HCT116 (cell line): ENCODE measurements at regions not wholly inside any gene's neighbourhood (a gene's known extent, or its start where the extent isn't known, plus 50 kb on each side); places are given as distances from the start of the nearest gene placed in this dataset.

Experiments
- ATAC-seq: fragments of 200-7000 bp; cut with Tn5 transposase; 2 replicates; pipeline ENCODE4 v1.9.1; 2020; ENCODE audit warnings: mild to moderate bottlenecking, moderate library complexity
- BruUV-seq: library from RNA; stranded (reverse); fragments of 400-500 nt; replicated peaks from 2 replicates; lab custom pipeline; 2021; lab: Mats Ljungman, UMichigan
- CTCF ChIA-PET: fragments of 300-600 bp; sonication (Branson Sonifier 250); formaldehyde crosslinking; loops from one replicate; lab custom pipeline; 2021; ENCODE audit warnings: antibody characterized with exemption; lab: Charles Lee
- POLR2A ChIA-PET: fragments of 300-600, 350-600 bp; sonication (Branson Sonifier 250); formaldehyde crosslinking; loops from one replicate; lab custom pipeline; 2021; ENCODE audit warnings: antibody characterized with exemption; lab: Charles Lee
- RAD21 ChIA-PET, 2 experiments: fragments of 300-600 bp; sonication (Branson Sonifier 250); formaldehyde crosslinking; loops; one replicate each; lab custom pipeline; 2023; ENCODE audit warnings: low total read pairs in 2 of 2; ENCODE audit not compliant: uncharacterized antibody in 2 of 2, unreplicated experiment in 2 of 2, low non-redundant PET in 1 of 2; lab: Charles Lee
- DNase-seq: peaks from one replicate; pipeline ENCODE4 v3.0.0-alpha.2; 2010; ENCODE audit warnings: low read depth, low spot score
- H2AFZ ChIP-seq: fragments of 200-600 bp; shearing (Covaris generic), sonication (generic); 2 replicates; pipeline ENCODE4 v1.6.1; 2017; ENCODE audit warnings: low read depth, mixed run types, mixed read lengths, antibody characterized with exemption, low read length; ENCODE audit not compliant: poor library complexity, severe bottlenecking
- H3K27ac ChIP-seq: 2 replicates; pipeline ENCODE4 v1.5.1; 2012; ENCODE audit warnings: low read depth, low read length
- H3K27me3 ChIP-seq: fragments of 200-600 bp; sonication (generic); 2 replicates; pipeline ENCODE4 v1.6.1; 2016; ENCODE audit warnings: mixed run types, low read length, mixed read lengths; ENCODE audit not compliant: insufficient read depth
- H3K36me3 ChIP-seq, 2 experiments: fragments of 200-500 bp in 1 of 2; fragments of 200-600 bp in 1 of 2; sonication (Bioruptor generic) in 1 of 2; sonication (generic) in 1 of 2; 2 replicates each; pipeline versions ENCODE4 v1.5.1 to v1.6.1; 2014 to 2016; ENCODE audit warnings: low read length in 2 of 2, inconsistent platforms in 1 of 2, mixed read lengths in 1 of 2, mixed run types in 1 of 2; ENCODE audit not compliant: insufficient read depth in 2 of 2, control insufficient read depth in 1 of 2
- H3K4me1 ChIP-seq, 2 experiments: fragments of 200-600 bp in 1 of 2; sonication (generic) in 1 of 2; 2 replicates each; pipeline versions ENCODE4 v1.5.1 to v1.6.1; 2012 to 2017; ENCODE audit warnings: low read length in 2 of 2, inconsistent platforms in 1 of 2, mild to moderate bottlenecking in 1 of 2, mixed read lengths in 1 of 2, mixed run types in 1 of 2, moderate library complexity in 1 of 2; ENCODE audit not compliant: insufficient read depth in 2 of 2, control insufficient read depth in 1 of 2
- H3K4me2 ChIP-seq: fragments of 200-600 bp; sonication (generic); 2 replicates; pipeline ENCODE4 v1.6.1; 2017; ENCODE audit warnings: mixed run types, low read length, mixed read lengths
- H3K4me3 ChIP-seq, 2 experiments: fragments of 200-600 bp in 1 of 2; sonication (generic) in 1 of 2; replicated peaks in 1 of 2; 2 replicates each; pipeline ENCODE4 v1.5.1; 2011 to 2016; ENCODE audit warnings: low read length in 2 of 2, control low read depth in 1 of 2, low read depth in 1 of 2, mild to moderate bottlenecking in 1 of 2, mixed read lengths in 1 of 2, mixed run types in 1 of 2
- H3K79me2 ChIP-seq: fragments of 200-600 bp; sonication (generic); 2 replicates; pipeline ENCODE4 v1.6.1; 2017; ENCODE audit warnings: mild to moderate bottlenecking, mixed run types, low read length, moderate library complexity, mixed read lengths; ENCODE audit not compliant: insufficient read depth
- H3K9ac ChIP-seq: fragments of 200-600 bp; sonication (generic); 2 replicates; pipeline ENCODE4 v1.6.1; 2016; ENCODE audit warnings: low read length, mixed read lengths
- H3K9me2 ChIP-seq: fragments of 200-600 bp; sonication (generic), shearing (Covaris generic); 2 replicates; pipeline ENCODE4 v1.6.1; 2017; ENCODE audit warnings: mixed run types, mild to moderate bottlenecking, moderate library complexity; ENCODE audit not compliant: insufficient read depth
- H3K9me3 ChIP-seq, 2 experiments: fragments of 200-500 bp in 1 of 2; fragments of 200-600 bp in 1 of 2; sonication (Bioruptor generic) in 1 of 2; sonication (generic) in 1 of 2; 2 replicates each; pipeline ENCODE4 v1.6.1; 2014 to 2017; ENCODE audit warnings: low read length in 2 of 2, mixed read lengths in 2 of 2, inconsistent platforms in 1 of 2, low read depth in 1 of 2, mild to moderate bottlenecking in 1 of 2, mixed run types in 1 of 2, moderate library complexity in 1 of 2; ENCODE audit not compliant: control insufficient read depth in 1 of 2, insufficient read depth in 1 of 2
- H4K20me1 ChIP-seq: fragments of 200-600 bp; sonication (generic), shearing (Covaris generic); 2 replicates; pipeline ENCODE4 v1.6.1; 2017; ENCODE audit warnings: mixed run types, mild to moderate bottlenecking, moderate library complexity; ENCODE audit not compliant: insufficient read depth
- ATF3 ChIP-seq: IDR thresholded peaks from 2 replicates; pipeline ENCODE4 v1.6.1; 2012
- FOSL1 ChIP-seq: IDR thresholded peaks from 2 replicates; pipeline ENCODE4 v1.6.1; 2012; ENCODE audit warnings: low read depth
- JUND ChIP-seq: IDR thresholded peaks from 2 replicates; pipeline ENCODE4 v1.6.1; 2012
- POLR2AphosphoS5 ChIP-seq: IDR thresholded peaks from 2 replicates; pipeline ENCODE4 v1.6.1; 2011; ENCODE audit warnings: mild to moderate bottlenecking, low read depth, low read length, moderate library complexity
- RAD21 ChIP-seq: IDR thresholded peaks from 2 replicates; pipeline ENCODE4 v1.6.1; 2012; ENCODE audit warnings: low read depth, mild to moderate bottlenecking
- REST ChIP-seq: IDR thresholded peaks from 2 replicates; pipeline ENCODE4 v1.6.1; 2012; ENCODE audit warnings: low read depth
- SP1 ChIP-seq: IDR thresholded peaks from 2 replicates; pipeline ENCODE4 v1.6.1; 2012; ENCODE audit warnings: low read depth
- SRF ChIP-seq: IDR thresholded peaks from 2 replicates; pipeline ENCODE4 v1.6.1; 2012; ENCODE audit warnings: low read depth
- TCF7L2 ChIP-seq: IDR thresholded peaks from 2 replicates; pipeline ENCODE4 v1.7.0; 2011; ENCODE audit warnings: borderline replicate concordance, inconsistent platforms; ENCODE audit not compliant: insufficient read depth, insufficient read length; ENCODE audit errors: extremely low read depth
- YY1 ChIP-seq: IDR thresholded peaks from 2 replicates; pipeline ENCODE4 v1.6.1; 2011; ENCODE audit warnings: low read length, low read depth, moderate library complexity, mild to moderate bottlenecking; ENCODE audit not compliant: insufficient replicate concordance; ENCODE audit errors: extremely low read depth
- ZFX ChIP-seq: fragments of 450-650 bp; IDR thresholded peaks from 2 replicates; pipeline ENCODE4 v1.6.1; 2017
- intact Hi-C: fragments of 100-400 bp; cut with micrococcal nuclease; formaldehyde crosslinking; loops from 2 replicates; pipeline ENCODE4 v1.10.0; 2022
- TF ChIP-seq, protein P1 (sequence below), 3 experiments: fragments of 200-600 bp in 1 of 3; sonication (generic) in 1 of 3; IDR thresholded peaks in 2 of 3; conservative IDR thresholded peaks in 1 of 3; 2 replicates each; pipeline ENCODE4 v1.5.1; 2012 to 2017; ENCODE audit warnings: low read depth in 2 of 3, low read length in 2 of 3, antibody characterized with exemption in 1 of 3, borderline replicate concordance in 1 of 3, control low read depth in 1 of 3, mild to moderate bottlenecking in 1 of 3, mixed read lengths in 1 of 3, mixed run types in 1 of 3, moderate library complexity in 1 of 3; ENCODE audit not compliant: insufficient read depth in 1 of 3
- TF ChIP-seq, protein P2 (sequence below): IDR thresholded peaks from 2 replicates; pipeline ENCODE4 v1.6.1; 2011; ENCODE audit warnings: mild to moderate bottlenecking, low read length, moderate library complexity; ENCODE audit not compliant: insufficient replicate concordance; ENCODE audit errors: extremely low read depth

DNA sequence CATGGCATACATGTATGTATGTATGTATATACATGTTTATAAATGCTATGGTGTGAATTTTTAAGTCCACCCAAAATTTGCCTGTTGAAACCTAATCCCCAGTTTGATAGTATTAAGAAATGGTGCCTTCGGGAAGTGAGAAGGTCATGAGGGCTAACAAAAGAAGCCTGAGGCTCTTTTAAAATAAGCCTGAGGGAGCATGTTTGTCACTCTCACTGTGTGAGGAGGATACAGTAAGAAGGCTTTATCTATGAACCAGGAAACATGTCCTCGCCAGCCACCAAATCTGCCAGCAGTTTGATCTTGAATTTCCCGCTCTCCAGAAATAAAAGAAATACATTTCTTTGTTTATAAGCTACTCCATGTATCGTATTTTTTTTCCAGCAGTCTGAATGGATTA, 163.0 kb upstream of the LINC00305 start (continued):
- no peak for TF ChIP-seq REST

DNA sequence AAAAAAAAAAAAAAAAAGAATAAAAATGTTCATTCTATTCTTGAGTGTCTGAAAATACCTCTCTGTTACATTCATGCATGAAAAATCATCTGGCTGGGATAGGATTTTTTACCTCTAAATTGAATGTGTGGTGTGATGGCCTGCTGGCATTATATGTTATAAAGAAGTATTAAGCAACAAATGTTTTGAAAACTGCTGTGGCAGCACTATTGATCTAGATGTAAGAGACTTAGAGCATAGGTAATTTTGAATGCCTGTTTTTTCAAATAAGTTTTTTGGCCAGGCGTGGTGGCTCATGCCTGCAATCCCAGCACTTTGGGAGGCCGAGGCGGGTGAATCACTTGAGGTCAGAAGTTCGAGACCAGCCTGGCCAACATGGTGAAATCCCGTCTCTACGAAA, 147.0 kb upstream of the LINC00305 start:
- H3K27ac ChIP-seq = no peak overlapping the region
- no peak overlapping the region for H3K4me2 ChIP-seq
- no peaks in the 10 kb centered on the region for H4K20me1 ChIP-seq
- H3K79me2 ChIP-seq = no peaks in the 10 kb centered on the region
- POLR2A ChIA-PET = no interaction called here
- ATAC-seq (no peak), DNase-seq (no peak)
- BruUV-seq = no TSS peak
- no peak overlapping the region for H3K9ac ChIP-seq
- no peak overlapping the region for H3K4me3 ChIP-seq
- no peaks in the 10 kb centered on the region for H3K4me1 ChIP-seq
- H3K9me3 ChIP-seq = peaks cover 6 to 14% of the 10 kb centered on the region in 2 experiments; a peak in 2 of 4 replicates
- CTCF ChIA-PET = no interaction called here
- intact Hi-C loops = no loop called here
- no peaks in the 10 kb centered on the region for H3K27me3 ChIP-seq
- H3K9me2 ChIP-seq = no peaks in the 10 kb centered on the region
- RAD21 ChIA-PET = no interaction called here
- H2AFZ ChIP-seq = no peak overlapping the region
- no peaks in the 10 kb centered on the region for H3K36me3 ChIP-seq
- TF ChIP-seq ATF3 = no peak
- no peak for TF ChIP-seq POLR2AphosphoS5
- no peak for TF ChIP-seq SP1
- no peak for TF ChIP-seq JUND
- TF ChIP-seq FOSL1 = no peak
- TF ChIP-seq, protein P1, sequence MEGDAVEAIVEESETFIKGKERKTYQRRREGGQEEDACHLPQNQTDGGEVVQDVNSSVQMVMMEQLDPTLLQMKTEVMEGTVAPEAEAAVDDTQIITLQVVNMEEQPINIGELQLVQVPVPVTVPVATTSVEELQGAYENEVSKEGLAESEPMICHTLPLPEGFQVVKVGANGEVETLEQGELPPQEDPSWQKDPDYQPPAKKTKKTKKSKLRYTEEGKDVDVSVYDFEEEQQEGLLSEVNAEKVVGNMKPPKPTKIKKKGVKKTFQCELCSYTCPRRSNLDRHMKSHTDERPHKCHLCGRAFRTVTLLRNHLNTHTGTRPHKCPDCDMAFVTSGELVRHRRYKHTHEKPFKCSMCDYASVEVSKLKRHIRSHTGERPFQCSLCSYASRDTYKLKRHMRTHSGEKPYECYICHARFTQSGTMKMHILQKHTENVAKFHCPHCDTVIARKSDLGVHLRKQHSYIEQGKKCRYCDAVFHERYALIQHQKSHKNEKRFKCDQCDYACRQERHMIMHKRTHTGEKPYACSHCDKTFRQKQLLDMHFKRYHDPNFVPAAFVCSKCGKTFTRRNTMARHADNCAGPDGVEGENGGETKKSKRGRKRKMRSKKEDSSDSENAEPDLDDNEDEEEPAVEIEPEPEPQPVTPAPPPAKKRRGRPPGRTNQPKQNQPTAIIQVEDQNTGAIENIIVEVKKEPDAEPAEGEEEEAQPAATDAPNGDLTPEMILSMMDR (IDR thresholded peaks at IDR 0.05 in 2 of 3, conservative IDR thresholded peaks at IDR 0.05 in 1 of 3; ENCODE audit: borderline replicate concordance in 1 of 3, insufficient read depth in 1 of 3, low read depth in 2 of 3, low read length in 2 of 3) = no peak
- no peak for TF ChIP-seq REST
- TF ChIP-seq ZFX = no peak
- TF ChIP-seq, protein P2, sequence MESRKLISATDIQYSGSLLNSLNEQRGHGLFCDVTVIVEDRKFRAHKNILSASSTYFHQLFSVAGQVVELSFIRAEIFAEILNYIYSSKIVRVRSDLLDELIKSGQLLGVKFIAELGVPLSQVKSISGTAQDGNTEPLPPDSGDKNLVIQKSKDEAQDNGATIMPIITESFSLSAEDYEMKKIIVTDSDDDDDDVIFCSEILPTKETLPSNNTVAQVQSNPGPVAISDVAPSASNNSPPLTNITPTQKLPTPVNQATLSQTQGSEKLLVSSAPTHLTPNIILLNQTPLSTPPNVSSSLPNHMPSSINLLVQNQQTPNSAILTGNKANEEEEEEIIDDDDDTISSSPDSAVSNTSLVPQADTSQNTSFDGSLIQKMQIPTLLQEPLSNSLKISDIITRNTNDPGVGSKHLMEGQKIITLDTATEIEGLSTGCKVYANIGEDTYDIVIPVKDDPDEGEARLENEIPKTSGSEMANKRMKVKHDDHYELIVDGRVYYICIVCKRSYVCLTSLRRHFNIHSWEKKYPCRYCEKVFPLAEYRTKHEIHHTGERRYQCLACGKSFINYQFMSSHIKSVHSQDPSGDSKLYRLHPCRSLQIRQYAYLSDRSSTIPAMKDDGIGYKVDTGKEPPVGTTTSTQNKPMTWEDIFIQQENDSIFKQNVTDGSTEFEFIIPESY = no peak
- TF ChIP-seq YY1 = no peak
- no peak for TF ChIP-seq TCF7L2
- TF ChIP-seq SRF = no peak
- TF ChIP-seq RAD21 = no peak
